K562 (cell line): ENCODE measurements at regions not wholly inside any gene's neighbourhood (a gene's known extent, or its start where the extent isn't known, plus 50 kb on each side); places are given as distances from the start of the nearest gene placed in this dataset.

Experiments
- BDP1 ChIP-seq: IDR thresholded peaks from 3 replicates; pipeline ENCODE4 v1.6.1; 2011; ENCODE audit not compliant: insufficient read length, insufficient read depth
- NR1H2 ChIP-seq: sonication (generic); formaldehyde crosslinking; IDR thresholded peaks from 2 replicates; pipeline ENCODE4 v1.4.0; 2020; ENCODE audit warnings: mild to moderate bottlenecking, missing genetic modification reagents
- ZBTB1 ChIP-seq: sonication (generic); formaldehyde crosslinking; IDR thresholded peaks from 2 replicates; pipeline ENCODE4 v1.8.1; 2023; ENCODE audit warnings: missing genetic modification reagents, low read depth, mild to moderate bottlenecking, borderline replicate concordance
- TF ChIP-seq, protein P1 (sequence below), 2 experiments: fragments of 450-650 bp in 1 of 2; sonication (generic) in 1 of 2; formaldehyde crosslinking in 1 of 2; IDR thresholded peaks; 2 replicates each; pipeline versions ENCODE4 v1.7.1 to v1.9.0; 2016 to 2022; ENCODE audit warnings: inconsistent platforms in 1 of 2, mild to moderate bottlenecking in 1 of 2, missing genetic modification reagents in 1 of 2

DNA sequence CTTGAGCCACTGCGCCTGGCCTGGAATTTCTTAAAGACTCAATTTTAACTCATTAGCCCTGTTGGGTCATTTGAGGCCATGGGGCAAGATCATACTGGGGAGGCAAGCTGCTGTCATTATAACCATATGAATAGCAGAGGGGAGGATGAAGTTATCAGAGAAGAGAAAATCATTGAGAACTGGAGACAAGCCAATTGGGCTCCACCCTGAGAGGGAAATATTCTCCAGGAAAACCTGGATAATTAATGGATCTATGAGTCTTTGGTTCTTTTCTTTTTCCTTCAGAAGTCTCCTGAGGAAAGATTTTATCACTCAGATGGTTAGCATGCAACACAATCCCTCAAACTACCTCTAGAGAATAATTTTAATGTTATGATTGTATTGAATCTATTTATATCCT, 569.6 kb upstream of the TUSC1 start (continued):
- TF ChIP-seq, protein P1, sequence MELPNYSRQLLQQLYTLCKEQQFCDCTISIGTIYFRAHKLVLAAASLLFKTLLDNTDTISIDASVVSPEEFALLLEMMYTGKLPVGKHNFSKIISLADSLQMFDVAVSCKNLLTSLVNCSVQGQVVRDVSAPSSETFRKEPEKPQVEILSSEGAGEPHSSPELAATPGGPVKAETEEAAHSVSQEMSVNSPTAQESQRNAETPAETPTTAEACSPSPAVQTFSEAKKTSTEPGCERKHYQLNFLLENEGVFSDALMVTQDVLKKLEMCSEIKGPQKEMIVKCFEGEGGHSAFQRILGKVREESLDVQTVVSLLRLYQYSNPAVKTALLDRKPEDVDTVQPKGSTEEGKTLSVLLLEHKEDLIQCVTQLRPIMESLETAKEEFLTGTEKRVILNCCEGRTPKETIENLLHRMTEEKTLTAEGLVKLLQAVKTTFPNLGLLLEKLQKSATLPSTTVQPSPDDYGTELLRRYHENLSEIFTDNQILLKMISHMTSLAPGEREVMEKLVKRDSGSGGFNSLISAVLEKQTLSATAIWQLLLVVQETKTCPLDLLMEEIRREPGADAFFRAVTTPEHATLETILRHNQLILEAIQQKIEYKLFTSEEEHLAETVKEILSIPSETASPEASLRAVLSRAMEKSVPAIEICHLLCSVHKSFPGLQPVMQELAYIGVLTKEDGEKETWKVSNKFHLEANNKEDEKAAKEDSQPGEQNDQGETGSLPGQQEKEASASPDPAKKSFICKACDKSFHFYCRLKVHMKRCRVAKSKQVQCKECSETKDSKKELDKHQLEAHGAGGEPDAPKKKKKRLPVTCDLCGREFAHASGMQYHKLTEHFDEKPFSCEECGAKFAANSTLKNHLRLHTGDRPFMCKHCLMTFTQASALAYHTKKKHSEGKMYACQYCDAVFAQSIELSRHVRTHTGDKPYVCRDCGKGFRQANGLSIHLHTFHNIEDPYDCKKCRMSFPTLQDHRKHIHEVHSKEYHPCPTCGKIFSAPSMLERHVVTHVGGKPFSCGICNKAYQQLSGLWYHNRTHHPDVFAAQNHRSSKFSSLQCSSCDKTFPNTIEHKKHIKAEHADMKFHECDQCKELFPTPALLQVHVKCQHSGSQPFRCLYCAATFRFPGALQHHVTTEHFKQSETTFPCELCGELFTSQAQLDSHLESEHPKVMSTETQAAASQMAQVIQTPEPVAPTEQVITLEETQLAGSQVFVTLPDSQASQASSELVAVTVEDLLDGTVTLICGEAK (IDR thresholded peaks at IDR 0.05) = no peak
- TF ChIP-seq, protein P1 (CRISPR knock-in tag; IDR thresholded peaks at IDR 0.05) = no peak
- TF ChIP-seq NR1H2 (no peak), BDP1 (no peak), ZBTB1 (CRISPR knock-in tag) (no peak)
